IgD-negative memory B cell (primary cell): ENCODE measurements at regions not wholly inside any gene's neighbourhood (a gene's known extent, or its start where the extent isn't known, plus 50 kb on each side); places are given as distances from the start of the nearest gene placed in this dataset.

ENCODE experiments used
- H3K27ac Mint-ChIP-seq, 3 donors: one replicate each; pipeline ENCODE4 v1.8.0; 2020 to 2022; ENCODE audit warnings: mild to moderate bottlenecking in 3 of 3, mixed read lengths in 3 of 3, moderate library complexity in 1 of 3
- H3K27me3 Mint-ChIP-seq: one replicate; pipeline ENCODE4 v1.8.0; 2021; ENCODE audit warnings: mixed read lengths
- H3K36me3 Mint-ChIP-seq: one replicate; pipeline ENCODE4 v1.8.0; 2020; ENCODE audit warnings: mild to moderate bottlenecking, mixed read lengths
- H3K4me1 Mint-ChIP-seq, 3 donors: one replicate each; pipeline ENCODE4 v1.8.0; 2020 to 2022; ENCODE audit warnings: mixed read lengths in 3 of 3, mild to moderate bottlenecking in 1 of 3
- H3K4me3 Mint-ChIP-seq, 4 donors: one replicate each; pipeline ENCODE4 v1.8.0; 2020 to 2022; ENCODE audit warnings: mild to moderate bottlenecking in 4 of 4, mixed read lengths in 4 of 4, moderate library complexity in 3 of 4
- H3K9me3 Mint-ChIP-seq, 3 donors: one replicate each; pipeline ENCODE4 v1.8.0; 2020 to 2021; ENCODE audit warnings: mixed read lengths in 3 of 3, mild to moderate bottlenecking in 1 of 3

- Mint-ChIP-seq H3K36me3 (peaks cover 2% of the 10 kb centered on the region), H3K27ac (no peak overlapping the region), H3K4me3 (no peak overlapping the region), H3K9me3 (no peaks in the 10 kb centered on the region), H3K4me1 (no peaks in the 10 kb centered on the region), H3K27me3 (peaks cover 17% of the 10 kb centered on the region)
Observed at GRCh38 chr12:11508699-11509098, 113.3 kb upstream of the PRB2 start.

GRCh38 chr12:11509326-11509725 is 114.0 kb upstream of the PRB2 start:
- H3K9me3 Mint-ChIP-seq: no peaks in the 10 kb centered on the region
- no peaks in the 10 kb centered on the region for H3K4me1 Mint-ChIP-seq
- no peak overlapping the region for H3K4me3 Mint-ChIP-seq
- peaks cover 2% of the 10 kb centered on the region for H3K36me3 Mint-ChIP-seq
- H3K27me3 Mint-ChIP-seq: peaks cover 17% of the 10 kb centered on the region
- H3K27ac Mint-ChIP-seq: no peak overlapping the region

- Mint-ChIP-seq H3K36me3 (peaks cover 2% of the 10 kb centered on the region), H3K4me1 (no peaks in the 10 kb centered on the region), H3K9me3 (no peaks in the 10 kb centered on the region), H3K27me3 (peaks cover 17% of the 10 kb centered on the region), H3K27ac (no peak overlapping the region), H3K4me3 (no peak overlapping the region)
Observed at GRCh38 chr12:11510671-11511070, 115.3 kb upstream of the PRB2 start.

GRCh38 chr12:11513288-11513687 is 117.9 kb upstream of the PRB2 start:
- Mint-ChIP-seq H3K36me3 (peaks cover 2% of the 10 kb centered on the region), H3K4me3 (no peak overlapping the region), H3K9me3 (peaks cover 0 to 2% (median 0%) of the 10 kb centered on the region in 3 donors), H3K27ac (no peak overlapping the region), H3K27me3 (peaks cover 8% of the 10 kb centered on the region), H3K4me1 (no peaks in the 10 kb centered on the region)

GRCh38 chr12:11517080-11517479 is 121.7 kb upstream of the PRB2 start:
- H3K4me3 Mint-ChIP-seq: no peak overlapping the region
- H3K4me1 Mint-ChIP-seq: peaks cover 0 to 2% (median 0%) of the 10 kb centered on the region in 3 donors
- peaks cover 0 to 2% (median 0%) of the 10 kb centered on the region in 3 donors for H3K9me3 Mint-ChIP-seq
- peaks cover 5% of the 10 kb centered on the region for H3K36me3 Mint-ChIP-seq
- H3K27ac Mint-ChIP-seq: no peak overlapping the region
- H3K27me3 Mint-ChIP-seq: peaks cover 5% of the 10 kb centered on the region

- peaks cover 13% of the 10 kb centered on the region for H3K27me3 Mint-ChIP-seq
- peaks cover 0 to 2% (median 0%) of the 10 kb centered on the region in 3 donors for H3K4me1 Mint-ChIP-seq
- H3K4me3 Mint-ChIP-seq: no peak overlapping the region
- peaks cover 3% of the 10 kb centered on the region for H3K36me3 Mint-ChIP-seq
- no peak overlapping the region for H3K27ac Mint-ChIP-seq
- peaks cover 0 to 4% (median 1%) of the 10 kb centered on the region in 3 donors for H3K9me3 Mint-ChIP-seq
Observed at GRCh38 chr12:11524446-11524845, 125.0 kb upstream of the ETV6 start.

GRCh38 chr12:11534064-11534463 is 115.4 kb upstream of the ETV6 start:
- no peaks in the 10 kb centered on the region for H3K4me1 Mint-ChIP-seq
- H3K9me3 Mint-ChIP-seq: peaks cover 0 to 1% (median 0%) of the 10 kb centered on the region in 3 donors
- no peak overlapping the region for H3K27ac Mint-ChIP-seq
- no peak overlapping the region for H3K4me3 Mint-ChIP-seq
- H3K27me3 Mint-ChIP-seq: peaks cover 12% of the 10 kb centered on the region
- H3K36me3 Mint-ChIP-seq: peaks cover 4% of the 10 kb centered on the region

GRCh38 chr12:11535127-11535526 is 114.3 kb upstream of the ETV6 start:
- Mint-ChIP-seq H3K36me3 (peaks cover 2% of the 10 kb centered on the region), H3K4me3 (no peak overlapping the region), H3K27ac (no peak overlapping the region), H3K4me1 (no peaks in the 10 kb centered on the region), H3K9me3 (peaks cover 0 to 4% (median 2%) of the 10 kb centered on the region in 3 donors), H3K27me3 (peaks cover 7% of the 10 kb centered on the region)

- Mint-ChIP-seq H3K4me3 (no peak overlapping the region), H3K36me3 (no peaks in the 10 kb centered on the region), H3K4me1 (peaks cover 0 to 4% (median 0%) of the 10 kb centered on the region in 3 donors), H3K9me3 (peaks cover 0 to 4% (median 2%) of the 10 kb centered on the region in 3 donors), H3K27me3 (peaks cover 6% of the 10 kb centered on the region), H3K27ac (no peak overlapping the region)
Observed at GRCh38 chr12:11539156-11539555, 110.3 kb upstream of the ETV6 start.

GRCh38 chr12:11540156-11540555 is 109.3 kb upstream of the ETV6 start:
- Mint-ChIP-seq H3K36me3 (no peaks in the 10 kb centered on the region), H3K9me3 (peaks cover 0 to 4% (median 2%) of the 10 kb centered on the region in 3 donors), H3K27ac (no peak overlapping the region), H3K27me3 (peaks cover 6% of the 10 kb centered on the region), H3K4me3 (no peak overlapping the region), H3K4me1 (peaks cover under 1 to 8% (median 2%) of the 10 kb centered on the region in 3 donors)

GRCh38 chr12:11540615-11541310 is 108.7 kb upstream of the ETV6 start:
- H3K4me3 Mint-ChIP-seq: no peak overlapping the region
- H3K9me3 Mint-ChIP-seq: peaks cover 0 to 4% (median 2%) of the 10 kb centered on the region in 3 donors
- H3K36me3 Mint-ChIP-seq: no peaks in the 10 kb centered on the region
- H3K27me3 Mint-ChIP-seq: peaks cover 6% of the 10 kb centered on the region
- H3K27ac Mint-ChIP-seq: no peak overlapping the region
- H3K4me1 Mint-ChIP-seq: peaks cover 7 to 14% (median 8%) of the 10 kb centered on the region in 3 donors

GRCh38 chr12:11542599-11542998 is 106.9 kb upstream of the ETV6 start:
- H3K4me1 Mint-ChIP-seq: peaks cover 11 to 20% (median 14%) of the 10 kb centered on the region in 3 donors
- no peaks in the 10 kb centered on the region for H3K36me3 Mint-ChIP-seq
- H3K27me3 Mint-ChIP-seq: no peaks in the 10 kb centered on the region
- H3K9me3 Mint-ChIP-seq: peaks cover 0 to 4% (median 2%) of the 10 kb centered on the region in 3 donors
- no peak overlapping the region for H3K27ac Mint-ChIP-seq
- no peak overlapping the region for H3K4me3 Mint-ChIP-seq

GRCh38 chr12:11543457-11544158 is 105.9 kb upstream of the ETV6 start:
- peaks cover 0 to 4% (median 2%) of the 10 kb centered on the region in 3 donors for H3K9me3 Mint-ChIP-seq
- no peaks in the 10 kb centered on the region for H3K27me3 Mint-ChIP-seq
- no peak overlapping the region for H3K4me3 Mint-ChIP-seq
- H3K36me3 Mint-ChIP-seq: no peaks in the 10 kb centered on the region
- no peak overlapping the region for H3K27ac Mint-ChIP-seq
- H3K4me1 Mint-ChIP-seq: peaks cover 11 to 21% (median 14%) of the 10 kb centered on the region in 3 donors

- H3K4me3 Mint-ChIP-seq: peak overlapping the region in 2 of 4 donors; percentile 65 to 72
- H3K27me3 Mint-ChIP-seq: no peaks in the 10 kb centered on the region
- peaks cover 11 to 18% (median 14%) of the 10 kb centered on the region in 3 donors for H3K4me1 Mint-ChIP-seq
- H3K9me3 Mint-ChIP-seq: peaks cover 0 to 2% (median 0%) of the 10 kb centered on the region in 3 donors
- H3K27ac Mint-ChIP-seq: peak overlapping the region; percentile 21 to 83 (median 80)
- H3K36me3 Mint-ChIP-seq: no peaks in the 10 kb centered on the region
Observed at GRCh38 chr12:11545484-11546330, 103.8 kb upstream of the ETV6 start.
